SK-N-SH treated with all-trans-retinoic acid at 6 μM for 48 hours (cell line): ENCODE measurements at regions not wholly inside any gene's neighbourhood (a gene's known extent, or its start where the extent isn't known, plus 50 kb on each side); places are given as distances from the start of the nearest gene placed in this dataset.

ENCODE experiments used
- ATAC-seq: fragments of 200-7000 bp; cut with Tn5 transposase; 3 replicates; pipeline ENCODE4 v1.9.1; 2020; ENCODE audit warnings: mild to moderate bottlenecking, moderate library complexity
- ARNTL ChIP-seq: fragments of 450-650 bp; formaldehyde crosslinking; IDR thresholded peaks from 2 replicates; pipeline ENCODE4 v1.5.0; 2020; ENCODE audit warnings: low read depth, mild to moderate bottlenecking, moderate library complexity, borderline replicate concordance
- BACH2 ChIP-seq: fragments of 250-450 bp; sonication (Bioruptor Pico); IDR thresholded peaks from 2 replicates; pipeline ENCODE4 v1.9.0; 2021; ENCODE audit warnings: mild to moderate bottlenecking, borderline replicate concordance
- CSDC2 ChIP-seq: fragments of 250-450 bp; sonication (Bioruptor Pico); IDR thresholded peaks from 2 replicates; pipeline ENCODE4 v1.5.0; 2020; ENCODE audit warnings: mild to moderate bottlenecking, moderate library complexity
- CSRNP3 ChIP-seq: fragments of 250-450 bp; sonication (Bioruptor Pico); IDR thresholded peaks from 2 replicates; pipeline ENCODE4 v1.5.1; 2021; ENCODE audit warnings: mild to moderate bottlenecking, moderate library complexity
- ESRRG ChIP-seq: fragments of 250-450 bp; sonication (Bioruptor Pico); IDR thresholded peaks from 2 replicates; pipeline ENCODE4 v1.6.1; 2021; ENCODE audit warnings: mild to moderate bottlenecking
- GLIS3 ChIP-seq: fragments of 250-450 bp; sonication (Bioruptor Pico); IDR thresholded peaks from 2 replicates; pipeline ENCODE4 v1.5.0; 2020; ENCODE audit warnings: mild to moderate bottlenecking, moderate library complexity
- ISL1 ChIP-seq: fragments of 250-450 bp; sonication (Bioruptor Pico); IDR thresholded peaks from 2 replicates; pipeline ENCODE4 v2.1.2; 2022; ENCODE audit warnings: mild to moderate bottlenecking, moderate library complexity
- OSR1 ChIP-seq: fragments of 250-450 bp; sonication (Bioruptor Pico); IDR thresholded peaks from 2 replicates; pipeline ENCODE4 v1.8.0; 2022; ENCODE audit warnings: moderate library complexity, mild to moderate bottlenecking, inconsistent platforms
- PPARA ChIP-seq: fragments of 250-450 bp; sonication (Bioruptor Pico); IDR thresholded peaks from 2 replicates; pipeline ENCODE4 v1.5.0; 2020; ENCODE audit warnings: mild to moderate bottlenecking, borderline replicate concordance
- RARB ChIP-seq: fragments of 250-450 bp; sonication (Bioruptor Pico); IDR thresholded peaks from 2 replicates; pipeline ENCODE4 v1.8.0; 2021; ENCODE audit warnings: mild to moderate bottlenecking, moderate library complexity
- TCF4 ChIP-seq: fragments of 250-450 bp; sonication (Bioruptor Pico); IDR thresholded peaks from 2 replicates; pipeline ENCODE4 v1.8.0; 2021; ENCODE audit warnings: mild to moderate bottlenecking, moderate library complexity, borderline replicate concordance
- TOX ChIP-seq: fragments of 250-450 bp; sonication (Bioruptor Pico); IDR thresholded peaks from 2 replicates; pipeline ENCODE4 v1.8.0; 2021; ENCODE audit warnings: mild to moderate bottlenecking, moderate library complexity, borderline replicate concordance
- ZC3H10 ChIP-seq: fragments of 250-450 bp; sonication (Bioruptor Pico); IDR thresholded peaks from 2 replicates; pipeline ENCODE4 v1.5.1; 2021; ENCODE audit warnings: mild to moderate bottlenecking, moderate library complexity
- ZFP3 ChIP-seq: fragments of 250-450 bp; sonication (Bioruptor Pico); IDR thresholded peaks from 2 replicates; pipeline ENCODE4 v1.5.0; 2020; ENCODE audit warnings: mild to moderate bottlenecking, moderate library complexity
- ZFP30 ChIP-seq: fragments of 450-650 bp; formaldehyde crosslinking; IDR thresholded peaks from 2 replicates; pipeline ENCODE4 v1.5.0; 2022; ENCODE audit warnings: mild to moderate bottlenecking, moderate library complexity
- ZNF565 ChIP-seq: fragments of 450-650 bp; formaldehyde crosslinking; conservative IDR thresholded peaks from 2 replicates; pipeline ENCODE4 v1.5.0; 2020; ENCODE audit warnings: low read depth, mild to moderate bottlenecking, moderate library complexity
- ZNF70 ChIP-seq: fragments of 450-650 bp; formaldehyde crosslinking; IDR thresholded peaks from 2 replicates; pipeline ENCODE4 v1.5.0; 2020; ENCODE audit warnings: mild to moderate bottlenecking, moderate library complexity
- ZNF8 ChIP-seq: fragments of 450-650 bp; formaldehyde crosslinking; IDR thresholded peaks from 2 replicates; pipeline ENCODE4 v1.5.0; 2020; ENCODE audit warnings: mild to moderate bottlenecking, moderate library complexity
- TF ChIP-seq, protein P1 (sequence below): fragments of 250-450 bp; sonication (Bioruptor Pico); IDR thresholded peaks from 2 replicates; pipeline ENCODE4 v1.5.1; 2020; ENCODE audit warnings: low read depth, mild to moderate bottlenecking, moderate library complexity
- TF ChIP-seq, protein P2 (sequence below): fragments of 250-450 bp; sonication (Bioruptor Pico); IDR thresholded peaks from 2 replicates; pipeline ENCODE4 v1.5.0; 2020; ENCODE audit warnings: mild to moderate bottlenecking, moderate library complexity
- TF ChIP-seq, protein P3 (sequence below): fragments of 250-450 bp; sonication (Bioruptor Pico); IDR thresholded peaks from 2 replicates; pipeline ENCODE4 v1.8.0; 2021; ENCODE audit warnings: low read depth, mild to moderate bottlenecking, moderate library complexity, borderline replicate concordance
- TF ChIP-seq, protein P4 (sequence below): fragments of 250-450 bp; sonication (Bioruptor Pico); IDR thresholded peaks from 2 replicates; pipeline ENCODE4 v1.8.0; 2020; ENCODE audit warnings: mild to moderate bottlenecking, moderate library complexity, borderline replicate concordance

DNA sequence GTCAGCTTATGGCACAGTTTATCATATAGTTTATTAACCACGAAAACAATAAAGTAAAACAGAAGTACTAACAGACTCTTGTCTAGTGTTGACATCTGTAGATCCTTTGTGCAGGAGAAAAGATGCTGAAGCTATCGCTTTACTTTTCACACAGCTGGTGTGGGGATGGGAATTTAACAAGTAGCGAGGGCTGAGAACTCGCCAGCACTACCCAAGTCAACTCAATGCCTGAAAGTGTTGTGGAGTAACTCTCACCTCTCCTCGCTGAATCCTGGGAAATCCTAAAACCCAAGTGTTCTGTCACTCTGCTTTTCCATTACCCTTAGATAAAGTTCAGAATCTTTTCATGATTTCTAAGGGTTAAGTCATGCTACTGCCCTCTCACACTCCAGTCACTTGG is 264.2 kb downstream of the BMP4 start:
- ATAC-seq, result no peak
- no peak for TF ChIP-seq CSRNP3 (CRISPR knock-in tag)
- no peak for TF ChIP-seq ZFP3 (CRISPR knock-in tag)
- TF ChIP-seq OSR1, result no peak
- no peak for TF ChIP-seq PPARA (CRISPR knock-in tag)
- no peak for TF ChIP-seq ZNF8 (CRISPR knock-in tag)
- TF ChIP-seq TCF4 (CRISPR knock-in tag), result no peak
- TF ChIP-seq CSDC2, result no peak
- TF ChIP-seq, protein P1, sequence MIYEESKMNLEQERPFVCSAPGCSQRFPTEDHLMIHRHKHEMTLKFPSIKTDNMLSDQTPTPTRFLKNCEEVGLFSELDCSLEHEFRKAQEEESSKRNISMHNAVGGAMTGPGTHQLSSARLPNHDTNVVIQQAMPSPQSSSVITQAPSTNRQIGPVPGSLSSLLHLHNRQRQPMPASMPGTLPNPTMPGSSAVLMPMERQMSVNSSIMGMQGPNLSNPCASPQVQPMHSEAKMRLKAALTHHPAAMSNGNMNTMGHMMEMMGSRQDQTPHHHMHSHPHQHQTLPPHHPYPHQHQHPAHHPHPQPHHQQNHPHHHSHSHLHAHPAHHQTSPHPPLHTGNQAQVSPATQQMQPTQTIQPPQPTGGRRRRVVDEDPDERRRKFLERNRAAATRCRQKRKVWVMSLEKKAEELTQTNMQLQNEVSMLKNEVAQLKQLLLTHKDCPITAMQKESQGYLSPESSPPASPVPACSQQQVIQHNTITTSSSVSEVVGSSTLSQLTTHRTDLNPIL (CRISPR knock-in tag), result no peak
- no peak for TF ChIP-seq ZFP30 (CRISPR knock-in tag)
- TF ChIP-seq RARB (CRISPR knock-in tag), result no peak
- no peak for TF ChIP-seq TOX (CRISPR knock-in tag)
- TF ChIP-seq GLIS3 (CRISPR knock-in tag), result no peak
- TF ChIP-seq ESRRG (CRISPR knock-in tag), result no peak
- TF ChIP-seq, protein P2, sequence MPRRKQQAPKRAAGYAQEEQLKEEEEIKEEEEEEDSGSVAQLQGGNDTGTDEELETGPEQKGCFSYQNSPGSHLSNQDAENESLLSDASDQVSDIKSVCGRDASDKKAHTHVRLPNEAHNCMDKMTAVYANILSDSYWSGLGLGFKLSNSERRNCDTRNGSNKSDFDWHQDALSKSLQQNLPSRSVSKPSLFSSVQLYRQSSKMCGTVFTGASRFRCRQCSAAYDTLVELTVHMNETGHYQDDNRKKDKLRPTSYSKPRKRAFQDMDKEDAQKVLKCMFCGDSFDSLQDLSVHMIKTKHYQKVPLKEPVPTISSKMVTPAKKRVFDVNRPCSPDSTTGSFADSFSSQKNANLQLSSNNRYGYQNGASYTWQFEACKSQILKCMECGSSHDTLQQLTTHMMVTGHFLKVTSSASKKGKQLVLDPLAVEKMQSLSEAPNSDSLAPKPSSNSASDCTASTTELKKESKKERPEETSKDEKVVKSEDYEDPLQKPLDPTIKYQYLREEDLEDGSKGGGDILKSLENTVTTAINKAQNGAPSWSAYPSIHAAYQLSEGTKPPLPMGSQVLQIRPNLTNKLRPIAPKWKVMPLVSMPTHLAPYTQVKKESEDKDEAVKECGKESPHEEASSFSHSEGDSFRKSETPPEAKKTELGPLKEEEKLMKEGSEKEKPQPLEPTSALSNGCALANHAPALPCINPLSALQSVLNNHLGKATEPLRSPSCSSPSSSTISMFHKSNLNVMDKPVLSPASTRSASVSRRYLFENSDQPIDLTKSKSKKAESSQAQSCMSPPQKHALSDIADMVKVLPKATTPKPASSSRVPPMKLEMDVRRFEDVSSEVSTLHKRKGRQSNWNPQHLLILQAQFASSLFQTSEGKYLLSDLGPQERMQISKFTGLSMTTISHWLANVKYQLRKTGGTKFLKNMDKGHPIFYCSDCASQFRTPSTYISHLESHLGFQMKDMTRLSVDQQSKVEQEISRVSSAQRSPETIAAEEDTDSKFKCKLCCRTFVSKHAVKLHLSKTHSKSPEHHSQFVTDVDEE (CRISPR knock-in tag), result no peak
- TF ChIP-seq ARNTL (CRISPR knock-in tag), result no peak
- no peak for TF ChIP-seq ZNF70 (CRISPR knock-in tag)

- no peak for ATAC-seq
- TF ChIP-seq RARB (CRISPR knock-in tag), result no peak
- TF ChIP-seq, all 23 proteins: peak for 0
Measured at GRCh38 chr14:53683229-53683628, 273.4 kb downstream of the BMP4 start.

DNA sequence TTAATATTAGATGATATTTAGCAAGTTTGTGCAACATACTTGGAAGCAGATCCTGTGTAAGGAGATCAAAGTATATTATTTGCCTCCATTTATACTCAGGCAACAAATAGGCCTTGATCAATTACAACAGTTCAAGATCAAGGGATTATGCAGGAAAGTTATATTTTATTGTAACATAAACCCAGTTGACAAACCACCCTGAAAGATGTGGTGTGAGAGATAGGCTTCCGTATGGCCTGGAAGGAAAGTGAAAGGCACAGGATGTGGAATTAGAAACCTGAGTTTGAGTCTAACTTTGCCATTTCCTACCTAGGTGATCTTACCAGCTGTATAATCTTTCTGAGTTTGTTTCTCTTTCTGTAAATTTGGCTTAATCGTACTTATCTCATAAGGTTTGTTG is 284.1 kb downstream of the BMP4 start:
- no peak for TF ChIP-seq TCF4 (CRISPR knock-in tag)
- TF ChIP-seq TOX (CRISPR knock-in tag), result no peak
- TF ChIP-seq, protein P3, sequence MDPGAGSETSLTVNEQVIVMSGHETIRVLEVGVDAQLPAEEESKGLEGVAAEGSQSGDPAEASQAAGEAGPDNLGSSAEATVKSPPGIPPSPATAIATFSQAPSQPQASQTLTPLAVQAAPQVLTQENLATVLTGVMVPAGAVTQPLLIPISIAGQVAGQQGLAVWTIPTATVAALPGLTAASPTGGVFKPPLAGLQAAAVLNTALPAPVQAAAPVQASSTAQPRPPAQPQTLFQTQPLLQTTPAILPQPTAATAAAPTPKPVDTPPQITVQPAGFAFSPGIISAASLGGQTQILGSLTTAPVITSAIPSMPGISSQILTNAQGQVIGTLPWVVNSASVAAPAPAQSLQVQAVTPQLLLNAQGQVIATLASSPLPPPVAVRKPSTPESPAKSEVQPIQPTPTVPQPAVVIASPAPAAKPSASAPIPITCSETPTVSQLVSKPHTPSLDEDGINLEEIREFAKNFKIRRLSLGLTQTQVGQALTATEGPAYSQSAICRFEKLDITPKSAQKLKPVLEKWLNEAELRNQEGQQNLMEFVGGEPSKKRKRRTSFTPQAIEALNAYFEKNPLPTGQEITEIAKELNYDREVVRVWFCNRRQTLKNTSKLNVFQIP, result no peak
- TF ChIP-seq ARNTL (CRISPR knock-in tag), result no peak
- ATAC-seq, result no peak

DNA sequence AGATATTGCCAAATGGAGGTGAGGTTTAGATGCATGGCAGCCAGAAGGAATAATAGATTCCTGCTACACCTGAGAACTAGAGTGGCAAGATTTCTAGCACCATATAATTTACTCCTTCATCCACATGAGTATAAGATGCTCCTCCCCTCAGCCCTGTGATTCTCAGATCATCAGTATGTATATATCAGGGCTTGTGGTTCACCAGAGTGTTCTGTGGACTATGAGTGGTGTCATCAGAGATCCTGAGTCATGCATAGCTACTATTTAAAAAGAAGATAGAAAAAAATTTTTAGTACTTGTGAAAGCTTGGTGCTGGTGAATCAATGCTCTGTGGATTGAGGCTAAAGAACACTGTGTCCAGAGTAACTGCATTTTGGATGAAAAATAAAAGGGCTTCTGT is 285.9 kb downstream of the BMP4 start:
- no peak for ATAC-seq
- no peak for TF ChIP-seq ISL1 (CRISPR knock-in tag)

DNA sequence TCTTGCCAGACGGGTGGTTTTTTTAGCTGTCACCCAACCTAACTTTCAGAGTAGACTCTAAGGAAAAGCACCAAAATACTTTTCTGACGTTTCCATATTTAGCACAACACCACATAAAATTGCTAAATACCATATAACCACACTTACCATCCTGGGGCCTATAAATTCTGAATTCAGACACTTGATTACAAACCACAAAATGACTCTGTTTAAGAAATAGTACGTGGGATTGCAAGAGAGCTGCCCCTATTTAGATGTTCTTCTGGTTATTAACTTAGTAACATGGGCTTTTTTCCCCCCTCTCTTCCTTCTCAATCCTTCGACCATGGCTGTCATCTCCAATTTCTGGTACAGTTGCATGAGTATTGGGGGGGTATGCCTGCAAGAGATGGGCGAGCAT is 287.7 kb downstream of the BMP4 start:
- TF ChIP-seq ZNF8 (CRISPR knock-in tag) (no peak), ARNTL (CRISPR knock-in tag) (no peak), TCF4 (CRISPR knock-in tag) (no peak), OSR1 (no peak), RARB (CRISPR knock-in tag) (no peak), TOX (CRISPR knock-in tag) (no peak), ESRRG (CRISPR knock-in tag) (no peak), ZC3H10 (CRISPR knock-in tag) (no peak), ZNF565 (no peak), GLIS3 (CRISPR knock-in tag) (no peak), CSRNP3 (CRISPR knock-in tag) (no peak), BACH2 (CRISPR knock-in tag) (no peak), ZFP30 (CRISPR knock-in tag) (no peak), ZNF70 (CRISPR knock-in tag) (no peak)
- TF ChIP-seq, protein P3, result no peak
- TF ChIP-seq, protein P4, sequence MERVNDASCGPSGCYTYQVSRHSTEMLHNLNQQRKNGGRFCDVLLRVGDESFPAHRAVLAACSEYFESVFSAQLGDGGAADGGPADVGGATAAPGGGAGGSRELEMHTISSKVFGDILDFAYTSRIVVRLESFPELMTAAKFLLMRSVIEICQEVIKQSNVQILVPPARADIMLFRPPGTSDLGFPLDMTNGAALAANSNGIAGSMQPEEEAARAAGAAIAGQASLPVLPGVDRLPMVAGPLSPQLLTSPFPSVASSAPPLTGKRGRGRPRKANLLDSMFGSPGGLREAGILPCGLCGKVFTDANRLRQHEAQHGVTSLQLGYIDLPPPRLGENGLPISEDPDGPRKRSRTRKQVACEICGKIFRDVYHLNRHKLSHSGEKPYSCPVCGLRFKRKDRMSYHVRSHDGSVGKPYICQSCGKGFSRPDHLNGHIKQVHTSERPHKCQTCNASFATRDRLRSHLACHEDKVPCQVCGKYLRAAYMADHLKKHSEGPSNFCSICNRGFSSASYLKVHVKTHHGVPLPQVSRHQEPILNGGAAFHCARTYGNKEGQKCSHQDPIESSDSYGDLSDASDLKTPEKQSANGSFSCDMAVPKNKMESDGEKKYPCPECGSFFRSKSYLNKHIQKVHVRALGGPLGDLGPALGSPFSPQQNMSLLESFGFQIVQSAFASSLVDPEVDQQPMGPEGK (CRISPR knock-in tag), result no peak
- TF ChIP-seq, all 23 proteins: peak for 0
- no peak for ATAC-seq
